ENCODE measurements at regions not wholly inside any gene's neighbourhood (a gene's known extent, or its start where the extent isn't known, plus 50 kb on each side); places are given as distances from the start of the nearest gene placed in this dataset.
"Not testable (repeated sequence)": the region's sequence is repeated elsewhere in the genome, so short reads cannot be mapped to it uniquely, and the experiment has no call there.

- not testable (repeated sequence) for TF ChIP-seq CTCF, POLR2A (IDR thresholded peaks at IDR 0.05)
Measured at GRCh38 chr7:55710312-55710711, 138.0 kb upstream of the VOPP1 start.
